HG03097 (cell line): ENCODE measurements at regions not wholly inside any gene's neighbourhood (a gene's known extent, or its start where the extent isn't known, plus 50 kb on each side); places are given as distances from the start of the nearest gene placed in this dataset.

Experiments used
- ATAC-seq: cut with Tn5 transposase; IDR thresholded peaks from one replicate; pipeline ENCODE4 v1.9.1; 2021; ENCODE audit not compliant: unreplicated experiment, low FRiP score

GRCh38 chr7:16172366-16172765, 249.0 kb downstream of the CRPPA start:
- ATAC-seq = no peak

- no peak for ATAC-seq
These were observed 249.4 kb downstream of the CRPPA start for GRCh38 chr7:16171928-16172327.

GRCh38 chr7:16170671-16171070, 250.7 kb downstream of the CRPPA start:
- no peak for ATAC-seq

DNA sequence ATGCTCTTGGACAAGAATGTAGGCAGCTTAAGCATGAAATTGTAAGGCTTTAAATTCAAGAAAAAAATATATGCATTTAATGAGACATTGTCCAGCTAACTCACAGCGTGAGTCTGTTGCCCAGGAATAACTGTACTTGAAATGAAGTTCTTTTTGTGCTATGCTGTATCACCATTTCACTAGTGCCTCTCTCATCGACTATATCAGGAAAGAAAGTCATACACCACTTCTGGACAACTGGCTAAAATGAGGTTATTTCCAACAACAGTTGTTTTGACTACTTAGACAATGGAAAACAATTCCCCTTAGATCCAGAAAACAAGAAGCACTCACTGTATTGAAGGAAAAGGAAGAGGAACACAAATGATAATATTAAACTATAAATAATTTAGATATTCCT, 251.8 kb downstream of the CRPPA start:
- no peak for ATAC-seq

GRCh38 chr7:16167526-16167925, 253.8 kb downstream of the CRPPA start:
- ATAC-seq = no peak

DNA sequence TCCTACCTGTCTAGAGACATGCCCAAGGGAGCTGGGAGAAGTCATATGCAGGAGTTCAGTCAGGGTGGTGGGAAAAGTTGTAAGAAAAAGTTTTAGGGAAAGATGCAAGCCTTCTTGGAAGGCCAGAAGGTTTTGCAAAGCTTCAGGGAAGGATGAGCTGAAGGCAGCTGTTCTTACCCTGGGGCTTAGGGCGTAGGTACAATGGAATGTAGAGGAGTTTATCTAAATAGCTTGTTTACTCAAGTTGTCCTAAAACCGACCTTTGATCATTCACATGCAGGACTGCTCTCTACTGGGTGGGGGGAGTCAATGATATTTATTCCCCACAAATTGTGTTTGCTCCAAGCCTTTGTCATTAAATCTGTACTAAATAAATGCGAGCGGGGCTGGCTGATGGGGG, 277.0 kb downstream of the CRPPA start:
- ATAC-seq = no peak

DNA sequence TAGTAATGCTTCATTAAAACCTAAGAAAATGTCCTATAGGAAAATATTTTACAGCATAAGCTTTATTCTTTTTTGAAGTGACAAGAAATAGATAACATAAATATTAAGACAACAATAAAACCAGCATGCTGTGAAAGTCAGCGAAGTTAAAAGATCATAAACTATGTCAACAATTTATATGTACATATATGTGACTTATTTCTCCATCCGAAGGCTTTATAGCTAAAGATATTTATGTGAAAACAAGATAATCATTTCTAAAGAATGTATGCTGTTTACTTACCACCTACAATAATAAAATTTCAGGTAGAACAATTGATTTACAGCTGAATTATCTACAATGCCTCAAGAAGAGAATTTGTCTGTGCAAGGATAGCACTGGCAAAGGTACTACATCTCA, 283.4 kb downstream of the CRPPA start:
- no peak for ATAC-seq

- ATAC-seq = no peak
These were observed 284.4 kb downstream of the CRPPA start for GRCh38 chr7:16136896-16137295.

DNA sequence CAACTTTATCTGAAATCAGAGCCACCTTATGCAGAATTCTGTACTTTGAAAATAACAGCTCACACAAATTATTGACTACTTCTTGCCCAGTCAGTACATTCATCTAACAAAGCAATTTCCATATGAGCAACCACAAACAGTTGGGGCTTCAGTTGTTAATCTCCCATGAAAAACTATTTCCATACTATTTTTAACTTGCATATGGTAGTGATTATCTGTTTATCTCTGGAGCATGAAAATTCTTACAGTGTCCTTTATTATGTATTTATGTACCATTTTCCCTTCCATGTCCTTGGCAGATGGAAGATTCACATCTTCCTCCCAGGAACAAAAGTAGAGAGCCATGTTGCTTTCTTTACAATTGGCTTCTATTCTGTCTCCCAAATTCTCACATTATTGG, 285.7 kb downstream of the CRPPA start:
- no peak for ATAC-seq

GRCh38 chr7:16130111-16131110, 290.9 kb downstream of the CRPPA start:
- no peak for ATAC-seq

DNA sequence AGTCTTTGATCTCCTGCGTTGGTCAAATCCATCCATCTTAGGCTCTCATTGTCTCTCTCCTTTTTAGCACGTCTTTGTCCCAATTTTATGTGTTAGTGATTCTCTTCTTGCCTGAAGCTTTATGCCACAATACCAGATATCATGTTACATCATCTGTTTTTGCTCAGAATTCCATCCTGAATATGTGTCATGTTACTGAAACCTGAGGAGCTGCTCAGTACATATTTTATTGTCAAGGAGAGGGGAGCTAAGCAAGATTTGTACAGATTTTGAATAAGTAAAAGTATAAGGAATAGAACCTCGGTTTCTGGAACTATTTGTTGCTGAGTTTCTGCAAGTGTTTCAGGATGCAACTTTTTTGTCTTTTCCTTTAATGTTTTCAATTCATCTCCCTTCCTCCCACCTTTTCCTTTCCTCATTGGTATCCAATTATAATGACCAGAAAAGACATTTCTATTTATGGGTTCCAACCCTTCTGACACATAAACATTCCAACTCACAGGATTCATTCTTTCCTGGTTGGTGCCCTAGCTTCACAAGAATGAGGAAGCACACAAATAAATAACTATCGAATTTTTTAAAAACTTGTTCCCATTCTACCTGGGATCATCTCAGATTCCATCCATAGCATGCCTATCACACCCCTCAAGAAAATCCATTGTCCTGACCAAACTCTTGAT, 291.8 kb downstream of the CRPPA start:
- no peak for ATAC-seq

- no peak for ATAC-seq
These were observed 298.1 kb downstream of the CRPPA start for GRCh38 chr7:16123117-16123770.

- ATAC-seq = no peak
These were observed 299.4 kb downstream of the CRPPA start for GRCh38 chr7:16121876-16122390.

- ATAC-seq = no peak
These were observed 306.0 kb downstream of the CRPPA start for GRCh38 chr7:16115374-16115773.

DNA sequence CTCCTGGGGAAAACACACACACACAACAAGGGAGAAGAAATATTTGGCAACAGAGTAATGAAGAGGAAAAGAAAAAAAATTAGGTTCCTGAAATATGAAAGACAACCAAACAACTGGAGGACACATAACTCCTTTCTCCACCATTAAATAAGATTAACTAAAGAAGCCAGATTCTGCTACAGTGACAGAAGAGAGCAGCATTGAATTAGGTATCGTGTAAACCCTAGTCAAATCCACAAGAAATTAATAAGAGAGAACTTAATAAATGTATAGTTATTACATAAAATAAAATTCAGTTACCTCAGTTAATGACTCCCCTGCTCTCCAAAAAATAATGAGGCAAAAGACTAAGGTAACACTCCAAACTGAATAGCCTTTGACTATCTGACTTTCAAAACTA, 306.7 kb downstream of the CRPPA start:
- no peak for ATAC-seq

DNA sequence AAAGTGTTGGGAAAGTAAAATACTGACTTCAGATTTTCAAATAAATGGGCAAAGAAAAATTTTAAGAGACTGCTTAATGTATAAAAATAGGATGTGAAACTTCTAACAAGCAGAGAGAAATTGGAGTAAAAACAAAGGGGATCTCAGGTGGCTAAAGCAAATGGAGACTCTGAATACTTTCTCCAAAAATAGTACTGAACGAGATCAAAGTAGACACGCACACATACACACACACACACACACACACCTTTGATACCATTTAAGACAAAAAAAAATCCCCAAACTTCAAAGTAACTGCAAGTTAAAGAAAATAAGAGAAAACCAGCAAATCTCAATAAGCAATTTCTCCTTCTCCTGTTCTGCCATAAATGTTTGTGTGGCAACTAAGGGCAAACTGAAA, 307.3 kb downstream of the CRPPA start:
- ATAC-seq = no peak

- ATAC-seq = no peak
These were observed 308.3 kb downstream of the CRPPA start for GRCh38 chr7:16113058-16113457.

DNA sequence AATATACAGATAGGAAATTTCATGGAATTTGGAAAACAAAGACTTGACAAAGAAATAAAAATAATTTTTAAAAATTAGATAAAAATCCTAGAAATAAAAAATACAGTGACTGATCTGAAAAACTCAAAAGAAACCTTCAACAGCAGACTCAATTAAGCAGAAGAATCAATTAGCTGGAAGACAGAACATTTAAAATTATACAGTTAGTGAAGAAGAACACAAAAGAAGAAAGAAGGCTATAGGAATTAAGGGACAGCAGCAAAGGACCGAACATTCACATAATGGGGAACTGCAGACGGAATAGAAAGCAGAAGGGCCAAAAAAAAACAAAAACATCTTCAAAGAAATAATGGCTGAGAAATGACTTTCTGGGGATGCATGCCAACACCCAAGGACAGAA, 314.5 kb downstream of the CRPPA start:
- ATAC-seq = no peak

- ATAC-seq = no peak
These were observed 315.0 kb downstream of the CRPPA start for GRCh38 chr7:16106300-16106699.

DNA sequence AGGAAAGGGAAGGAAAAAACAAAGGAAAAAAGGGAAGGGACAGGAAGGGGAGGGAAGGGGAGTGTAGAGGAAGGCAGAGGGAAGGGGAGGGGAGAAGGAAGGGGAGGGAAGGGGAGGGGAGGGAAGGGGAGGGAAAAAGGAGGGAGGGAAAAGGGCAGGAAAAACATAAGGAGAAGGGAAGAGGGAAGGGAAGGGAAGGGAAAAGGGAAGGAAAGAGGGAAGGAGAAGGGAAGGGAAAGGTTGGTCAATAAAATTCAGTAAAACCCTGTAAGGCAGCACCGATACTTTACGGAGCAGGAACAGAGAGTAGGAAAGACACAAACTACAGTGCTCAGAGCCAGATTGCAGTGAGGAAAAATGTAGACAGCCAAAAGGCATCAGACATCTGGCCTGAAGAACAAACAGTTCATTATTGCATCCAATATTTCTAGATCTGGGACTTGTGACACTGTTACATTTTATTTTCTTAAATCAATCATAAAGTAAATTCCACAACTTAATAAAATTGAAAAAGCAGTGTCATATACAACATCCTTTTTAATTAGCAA, 322.0 kb downstream of the CRPPA start:
- no peak for ATAC-seq
